ENCODE measurements at regions not wholly inside any gene's neighbourhood (a gene's known extent, or its start where the extent isn't known, plus 50 kb on each side); places are given as distances from the start of the nearest gene placed in this dataset.

DNA sequence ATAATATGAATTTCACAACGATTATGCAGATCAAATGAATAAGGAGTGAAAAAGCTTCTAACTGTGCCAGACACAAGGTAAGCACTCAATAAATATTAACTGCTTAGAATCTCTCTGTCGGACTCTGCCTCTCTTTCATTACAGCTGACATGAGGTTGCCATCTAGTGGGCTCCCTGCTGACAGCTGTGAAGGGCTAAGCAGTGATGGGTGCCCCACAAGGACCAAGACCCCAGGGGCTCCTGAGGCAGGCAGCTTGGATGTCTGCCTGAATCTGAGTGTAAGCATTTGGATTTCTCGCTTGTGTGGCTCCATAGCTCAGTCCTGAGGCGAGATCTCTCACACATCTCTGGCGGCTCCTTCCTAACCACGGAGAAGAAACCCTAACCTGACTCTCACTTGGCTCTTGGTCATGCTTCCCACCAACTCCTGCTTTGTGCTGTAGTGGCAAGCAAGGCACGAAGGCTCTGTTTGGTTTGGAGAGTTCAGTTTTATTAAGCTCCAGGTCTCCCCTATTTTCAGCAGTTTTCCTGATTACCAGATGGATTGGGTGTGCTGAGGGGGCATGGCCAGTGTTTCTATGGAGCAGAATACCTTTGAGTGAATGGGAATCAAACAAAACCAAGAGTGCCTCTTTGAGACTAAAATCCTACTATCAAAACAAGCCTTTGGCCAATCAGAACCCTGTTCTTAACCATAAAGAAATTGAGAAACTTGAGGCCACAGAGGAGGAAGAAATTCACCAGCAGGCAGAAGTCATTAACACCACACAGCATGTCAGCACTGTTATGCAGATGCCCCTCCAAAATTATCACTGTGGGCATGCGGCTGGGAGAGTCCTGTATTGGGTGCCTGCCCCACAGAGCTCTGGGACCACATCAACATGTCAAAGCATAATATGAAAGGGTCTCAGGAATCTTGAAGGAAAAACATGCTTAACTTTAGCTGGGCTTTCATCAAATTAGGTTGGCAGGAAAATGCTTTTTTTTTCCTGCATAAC is 152.8 kb upstream of the NTM start:
- TF ChIP-seq, protein P1, sequence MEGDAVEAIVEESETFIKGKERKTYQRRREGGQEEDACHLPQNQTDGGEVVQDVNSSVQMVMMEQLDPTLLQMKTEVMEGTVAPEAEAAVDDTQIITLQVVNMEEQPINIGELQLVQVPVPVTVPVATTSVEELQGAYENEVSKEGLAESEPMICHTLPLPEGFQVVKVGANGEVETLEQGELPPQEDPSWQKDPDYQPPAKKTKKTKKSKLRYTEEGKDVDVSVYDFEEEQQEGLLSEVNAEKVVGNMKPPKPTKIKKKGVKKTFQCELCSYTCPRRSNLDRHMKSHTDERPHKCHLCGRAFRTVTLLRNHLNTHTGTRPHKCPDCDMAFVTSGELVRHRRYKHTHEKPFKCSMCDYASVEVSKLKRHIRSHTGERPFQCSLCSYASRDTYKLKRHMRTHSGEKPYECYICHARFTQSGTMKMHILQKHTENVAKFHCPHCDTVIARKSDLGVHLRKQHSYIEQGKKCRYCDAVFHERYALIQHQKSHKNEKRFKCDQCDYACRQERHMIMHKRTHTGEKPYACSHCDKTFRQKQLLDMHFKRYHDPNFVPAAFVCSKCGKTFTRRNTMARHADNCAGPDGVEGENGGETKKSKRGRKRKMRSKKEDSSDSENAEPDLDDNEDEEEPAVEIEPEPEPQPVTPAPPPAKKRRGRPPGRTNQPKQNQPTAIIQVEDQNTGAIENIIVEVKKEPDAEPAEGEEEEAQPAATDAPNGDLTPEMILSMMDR (IDR thresholded peaks at IDR 0.05), result peak in 2 of 4 donors; percentile 4 to 27
- TF ChIP-seq POLR2A (IDR thresholded peaks at IDR 0.05), result no peak
- no peak overlapping the region for H3K27ac ChIP-seq
- WGBS (ENCODE audit: insufficient coverage, low coverage, low lambda C conversion rate, missing lambda C conversion rate), result 18% methylated on average over 5 of the region's 8 CpGs
- no peaks in the 10 kb centered on the region for H3K9me3 ChIP-seq
- intact Hi-C loops (cut with DNase I), result no loop called here
- DNase-seq (no peak), ATAC-seq (no peak)
- no peaks in the 10 kb centered on the region for H3K4me1 ChIP-seq
- H3K36me3 ChIP-seq, result no peaks in the 10 kb centered on the region
- no peak overlapping the region for H3K4me3 ChIP-seq
- no peaks in the 10 kb centered on the region for H3K27me3 ChIP-seq

DNA sequence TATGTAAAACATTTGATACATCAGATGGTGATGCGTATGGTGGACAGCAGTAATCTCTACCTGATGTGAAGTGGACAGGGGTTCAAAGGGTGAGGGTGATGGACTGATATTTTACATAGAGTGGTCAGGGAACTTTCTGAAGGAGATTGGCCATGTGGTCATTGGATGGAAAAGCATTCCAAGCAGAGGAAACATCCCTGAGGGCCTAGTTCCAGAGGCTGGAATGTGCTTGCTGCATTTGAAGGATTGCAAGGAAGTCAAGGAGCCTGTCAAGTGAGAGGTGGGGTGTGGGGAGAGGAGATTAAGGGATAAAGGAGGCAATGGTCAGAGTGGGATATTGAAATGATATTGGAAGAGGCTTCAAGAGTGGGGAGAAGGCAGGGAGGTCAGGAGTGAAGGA is 151.9 kb upstream of the NTM start:
- Histone ChIP-seq H3K9me3 (no peaks in the 10 kb centered on the region), H3K36me3 (no peaks in the 10 kb centered on the region), H3K27ac (no peak overlapping the region), H3K4me1 (no peaks in the 10 kb centered on the region), H3K27me3 (no peaks in the 10 kb centered on the region), H3K4me3 (no peak overlapping the region)
- no peak for ATAC-seq
- no peak for DNase-seq
- intact Hi-C loops (cut with DNase I), result no loop called here
- WGBS (ENCODE audit: insufficient coverage, low coverage, low lambda C conversion rate, missing lambda C conversion rate), result 57% methylated on average over 1 of the region's 1 CpG
- TF ChIP-seq, protein P1 (IDR thresholded peaks at IDR 0.05), result no peak
- TF ChIP-seq POLR2A (IDR thresholded peaks at IDR 0.05), result no peak

DNA sequence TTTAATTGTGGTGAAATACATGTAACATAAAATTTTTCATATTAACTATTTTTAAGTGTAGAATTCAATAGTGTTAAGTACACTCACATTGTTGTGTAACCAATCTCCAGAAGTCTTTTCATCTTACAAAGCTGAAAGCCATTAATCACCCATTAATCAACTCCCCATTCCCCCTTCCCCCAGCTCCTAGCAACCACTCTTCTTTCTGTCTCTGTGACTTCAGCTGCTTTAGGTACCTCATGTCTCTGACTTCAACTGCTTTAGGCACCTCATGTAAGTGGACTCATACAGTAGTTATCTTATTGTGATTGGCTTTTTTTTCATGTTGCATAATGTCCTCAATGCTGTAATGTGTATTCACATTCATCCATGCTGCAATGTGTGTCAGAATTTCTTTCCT is 150.8 kb upstream of the NTM start:
- Histone ChIP-seq H3K4me1 (no peaks in the 10 kb centered on the region), H3K9me3 (no peaks in the 10 kb centered on the region), H3K27me3 (peaks cover 0 to 3% of the 10 kb centered on the region in 2 donors), H3K36me3 (no peaks in the 10 kb centered on the region), H3K27ac (no peak overlapping the region), H3K4me3 (no peak overlapping the region)
- intact Hi-C loops (cut with DNase I), result no loop called here
- ATAC-seq (no peak), DNase-seq (no peak)
- TF ChIP-seq POLR2A (IDR thresholded peaks at IDR 0.05), result no peak
- TF ChIP-seq, protein P1 (IDR thresholded peaks at IDR 0.05), result no peak

DNA sequence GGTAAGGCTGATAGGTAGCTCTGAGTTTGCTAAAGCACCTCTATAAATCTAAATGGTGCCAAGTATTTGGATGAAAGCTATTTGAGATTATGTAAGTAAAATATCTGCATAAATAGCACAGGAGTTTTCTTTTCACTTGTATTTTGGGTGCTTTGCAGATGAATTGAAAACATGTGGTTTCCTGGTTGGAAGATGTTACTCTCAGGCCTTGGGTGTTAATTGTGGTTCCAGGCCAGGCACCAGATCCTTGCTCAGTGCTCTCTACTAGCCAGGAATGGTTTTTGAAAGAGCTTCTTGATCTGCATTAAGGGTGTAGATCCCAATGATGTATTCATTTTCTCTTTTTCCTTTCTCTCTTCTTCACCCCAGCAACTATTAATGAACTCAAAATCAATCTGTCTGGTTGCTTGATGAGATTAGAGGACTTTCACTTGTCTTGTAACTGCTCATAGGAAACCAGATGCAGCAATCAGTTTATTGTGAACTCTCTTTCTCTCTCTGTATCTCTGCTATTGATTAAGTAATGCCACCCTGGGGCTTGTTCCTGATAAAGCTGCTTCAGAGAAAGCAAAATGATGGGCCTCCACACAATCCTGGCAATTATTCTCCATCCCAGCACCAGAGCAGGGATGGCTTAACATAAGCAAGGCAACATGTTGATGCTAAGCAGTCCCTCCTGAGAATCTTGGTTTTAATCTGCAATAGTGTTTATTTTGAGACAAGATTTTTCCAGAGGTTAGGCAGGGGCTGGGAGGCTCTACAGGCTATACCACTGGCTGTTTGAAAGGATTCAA is 147.0 kb upstream of the NTM start:
- DNase-seq, result no peak

More for the DNA sequence above, 147.0 kb upstream of the NTM start:
- Histone ChIP-seq H3K27ac (no peak overlapping the region), H3K36me3 (no peaks in the 10 kb centered on the region), H3K9me3 (no peaks in the 10 kb centered on the region), H3K4me3 (no peak overlapping the region), H3K4me1 (no peaks in the 10 kb centered on the region), H3K27me3 (peaks cover 0 to 9% of the 10 kb centered on the region in 2 donors)
- no peak for ATAC-seq
- intact Hi-C loops (cut with DNase I), result no loop called here
- TF ChIP-seq, protein P1 (IDR thresholded peaks at IDR 0.05), result no peak
- TF ChIP-seq POLR2A (IDR thresholded peaks at IDR 0.05), result no peak

All from right lobe of liver (tissue), 6 donors.